Amniotic stem cell (primary cell): ENCODE measurements at regions not wholly inside any gene's neighbourhood (a gene's known extent, or its start where the extent isn't known, plus 50 kb on each side); places are given as distances from the start of the nearest gene placed in this dataset.
"Not testable (repeated sequence)": the region's sequence is repeated elsewhere in the genome, so short reads cannot be mapped to it uniquely, and the experiment has no call there.

Experiments used
- DNase-seq: peaks from one replicate; lab custom pipeline; 2025; lab: John Stamatoyannopoulos, UW

GRCh38 chr14:48260394-48261295, 585.2 kb upstream of the MDGA2 start:
- not testable (repeated sequence) for DNase-seq

DNA sequence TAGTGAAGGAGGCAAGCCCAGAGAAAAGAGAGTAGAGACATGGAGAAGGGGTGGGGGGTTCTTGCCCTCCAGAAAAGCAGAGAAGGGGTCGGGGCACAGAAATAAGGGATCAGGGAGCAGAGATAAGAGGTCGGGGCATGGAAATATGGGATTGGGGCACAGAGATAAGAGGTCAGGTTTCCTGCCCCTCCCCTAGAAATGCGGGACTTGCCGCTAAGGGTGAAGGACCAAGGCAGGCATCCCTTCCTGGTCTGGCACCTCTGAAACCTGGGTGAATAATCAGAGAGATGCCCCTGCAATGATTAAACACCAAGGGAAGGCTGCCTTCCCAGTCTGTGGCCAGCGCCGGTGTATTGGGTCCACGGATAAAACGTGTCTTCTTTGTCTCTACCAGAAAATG, 584.5 kb upstream of the MDGA2 start:
- DNase-seq = not testable (repeated sequence)

DNA sequence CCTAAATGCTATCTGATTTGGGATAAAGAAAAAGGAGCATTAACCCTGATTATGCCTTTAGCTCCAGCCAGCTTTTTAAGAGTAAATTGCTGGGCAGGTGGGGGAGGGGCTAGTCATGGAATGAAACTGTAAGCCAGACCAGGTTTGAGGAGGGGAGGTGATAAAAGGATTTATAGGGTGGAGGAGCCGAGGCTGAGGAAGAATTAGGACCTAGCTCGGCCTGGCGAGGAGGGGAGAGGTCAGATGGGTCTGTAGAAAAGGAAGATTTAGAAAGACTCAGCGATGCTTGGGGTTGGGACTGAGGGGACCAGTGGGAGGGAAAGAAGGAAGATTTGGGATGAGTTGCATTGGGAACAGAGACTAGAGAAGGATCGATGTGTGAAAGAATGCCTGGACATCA, 583.8 kb upstream of the MDGA2 start:
- not testable (repeated sequence) for DNase-seq

- not testable (repeated sequence) for DNase-seq
Measured at GRCh38 chr14:48258703-48259102, 583.3 kb upstream of the MDGA2 start.

- no peak for DNase-seq
Measured at GRCh38 chr14:48253020-48253419, 577.6 kb upstream of the MDGA2 start.

DNA sequence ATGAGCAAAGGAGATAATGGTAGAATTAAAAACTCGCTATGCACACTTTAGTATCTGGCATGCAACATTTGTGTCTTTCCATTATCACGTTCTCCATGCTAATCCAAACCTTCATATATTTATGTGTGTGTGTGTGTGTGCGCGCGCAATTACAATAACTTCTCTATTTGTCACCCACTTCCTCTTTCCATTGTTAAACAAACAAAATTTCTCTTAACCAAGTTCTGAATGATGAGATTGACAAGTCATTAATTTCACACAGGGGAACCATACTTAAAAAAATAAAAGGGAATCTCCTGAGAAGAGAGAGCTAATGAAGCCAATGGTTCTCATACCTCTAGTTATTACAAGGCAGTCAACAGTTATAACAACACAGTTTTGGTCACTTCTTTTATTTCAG, 575.9 kb upstream of the MDGA2 start:
- DNase-seq = no peak

DNA sequence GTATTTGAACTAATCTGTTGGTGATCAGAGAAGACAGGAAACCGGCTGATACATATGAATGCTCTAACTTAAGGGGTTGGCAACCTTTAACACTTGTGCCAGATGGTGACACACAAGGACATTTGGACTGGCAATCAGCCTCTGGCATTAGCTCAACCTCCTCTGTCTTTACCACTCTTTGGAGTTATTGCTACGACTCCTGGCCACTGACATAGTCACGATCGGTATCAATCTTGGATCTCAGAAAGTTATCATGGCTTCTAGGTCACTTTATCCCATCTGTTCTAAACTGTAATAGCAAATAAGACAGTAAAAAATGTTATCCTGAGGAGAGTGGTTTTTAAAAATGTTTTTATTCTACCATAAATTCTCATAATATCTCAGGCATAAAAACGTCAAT, 575.2 kb upstream of the MDGA2 start:
- DNase-seq = no peak

DNA sequence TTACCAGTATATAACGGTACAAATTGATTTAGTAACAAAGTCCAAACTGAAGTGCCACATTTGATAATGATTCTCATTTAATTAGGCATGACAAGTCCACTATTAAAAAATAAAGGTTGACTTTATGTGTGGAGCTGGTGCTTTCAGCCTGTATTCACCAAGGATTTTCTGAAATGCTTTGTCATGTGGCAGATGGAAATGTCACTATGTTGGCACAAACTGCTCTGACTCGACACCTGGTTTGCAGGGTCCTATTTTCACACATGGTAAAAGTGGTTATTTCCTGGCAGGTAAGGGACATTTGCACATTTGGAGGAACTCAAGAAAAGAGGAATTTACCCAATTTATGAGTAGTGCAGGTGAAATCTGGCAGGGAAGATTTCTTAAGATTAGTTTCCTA, 572.6 kb upstream of the MDGA2 start:
- no peak for DNase-seq

DNA sequence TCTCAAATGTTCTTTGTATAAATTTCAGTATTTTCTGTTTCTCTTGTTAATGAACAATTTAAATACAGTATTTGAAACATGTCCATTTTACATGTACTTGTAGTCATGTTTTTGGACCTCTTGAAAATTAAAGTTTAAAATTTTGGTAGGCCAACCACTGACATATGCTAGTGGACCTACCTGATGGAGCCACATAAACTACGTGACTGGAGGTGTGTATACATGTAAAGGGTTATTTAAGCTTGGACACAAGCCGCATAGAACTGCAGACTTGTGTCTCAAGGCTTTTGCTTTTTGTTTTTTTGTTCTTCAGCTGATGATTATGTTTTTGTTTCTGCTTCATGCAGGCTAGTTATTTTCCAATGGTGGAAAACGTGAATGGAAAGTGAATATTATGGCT, 568.5 kb upstream of the MDGA2 start:
- no peak for DNase-seq

GRCh38 chr14:48229091-48229490, 553.7 kb upstream of the MDGA2 start:
- no peak for DNase-seq

GRCh38 chr14:48193893-48194292, 518.5 kb upstream of the MDGA2 start:
- no peak for DNase-seq

DNA sequence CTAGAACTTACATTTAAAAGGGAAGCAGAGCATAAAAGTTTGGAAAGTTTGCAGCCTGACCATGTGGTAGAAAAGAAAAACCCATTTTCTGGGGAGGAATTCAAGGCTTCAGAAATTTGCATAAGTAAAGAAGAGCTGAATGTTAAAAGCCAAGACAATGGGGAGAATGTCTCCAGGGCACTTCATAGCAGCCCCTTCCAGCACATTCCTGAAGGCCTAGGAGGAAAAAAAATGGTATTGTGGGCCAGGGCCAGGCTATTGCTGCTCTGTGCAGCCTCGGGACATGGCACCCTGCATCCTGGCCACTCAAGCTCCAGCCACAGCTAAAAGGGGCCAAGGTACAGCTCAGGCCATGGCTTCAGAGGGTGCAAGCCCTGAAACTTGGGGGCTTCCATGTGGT, 474.2 kb upstream of the MDGA2 start:
- not testable (repeated sequence) for DNase-seq

GRCh38 chr14:48140804-48141203, 465.4 kb upstream of the MDGA2 start:
- no peak for DNase-seq

GRCh38 chr14:48129472-48129871, 454.1 kb upstream of the MDGA2 start:
- no peak for DNase-seq

GRCh38 chr14:48127674-48128073, 452.3 kb upstream of the MDGA2 start:
- DNase-seq = no peak

DNA sequence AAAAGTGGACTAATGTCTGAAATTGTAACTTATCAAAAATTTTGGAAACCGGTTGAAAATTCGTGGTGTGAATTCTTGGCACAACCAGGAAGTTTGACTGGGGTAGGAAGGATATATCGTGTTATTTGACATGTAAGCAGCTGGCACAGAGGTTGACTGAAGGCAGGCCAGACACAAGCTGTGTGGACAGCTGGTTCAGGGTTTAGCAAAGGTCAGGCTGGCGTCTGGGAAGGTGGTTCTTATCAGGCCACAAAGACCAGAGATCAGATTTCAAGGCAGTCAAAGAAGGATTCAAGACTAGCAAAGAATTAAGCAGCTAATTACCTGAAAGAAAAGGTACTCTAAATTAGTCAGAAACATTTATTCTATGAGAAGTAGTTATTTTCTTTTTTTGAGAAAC, 450.2 kb upstream of the MDGA2 start:
- no peak for DNase-seq

- DNase-seq = no peak
Measured at GRCh38 chr14:48113713-48114112, 438.3 kb upstream of the MDGA2 start.

DNA sequence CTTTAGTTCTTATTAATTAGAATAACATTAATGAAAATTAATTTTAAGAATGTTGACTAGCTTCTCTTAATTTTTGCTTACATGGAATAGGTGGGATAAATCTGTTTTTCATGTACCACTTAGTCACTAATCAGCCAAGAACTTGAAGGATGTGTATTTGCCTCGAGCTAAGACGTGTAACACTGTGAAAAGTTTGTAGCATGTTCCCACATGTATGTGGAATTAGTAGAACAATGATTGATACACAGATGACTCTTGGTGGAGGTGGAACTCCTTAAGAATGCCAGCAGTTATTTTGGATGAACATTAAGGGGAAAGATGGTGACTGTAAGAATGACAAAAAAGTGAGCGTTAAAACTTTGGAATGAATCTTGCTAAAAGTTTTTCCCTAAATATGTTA, 435.7 kb upstream of the MDGA2 start:
- no peak for DNase-seq

- DNase-seq = no peak
Measured at GRCh38 chr14:48107646-48108045, 432.2 kb upstream of the MDGA2 start.

DNA sequence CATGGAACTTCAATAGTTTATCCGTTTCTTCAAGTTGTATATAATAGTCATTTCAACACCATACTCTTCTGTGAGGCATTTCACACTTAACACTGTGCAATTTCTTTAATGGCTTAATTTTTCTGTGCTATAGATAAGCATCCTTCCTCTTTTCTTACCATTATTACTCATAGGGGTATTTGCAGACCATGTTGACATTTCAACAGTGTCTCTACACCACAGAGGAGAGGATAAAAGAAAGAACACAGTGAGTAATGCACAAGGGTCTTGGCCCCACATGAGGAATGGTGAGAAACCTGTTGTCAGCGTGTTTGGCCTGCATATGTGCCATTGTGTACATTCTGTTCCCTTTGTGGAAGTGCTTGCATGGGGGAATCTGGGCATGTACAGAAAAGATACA, 421.5 kb upstream of the MDGA2 start:
- DNase-seq = no peak

- no peak for DNase-seq
Measured at GRCh38 chr14:48086516-48086915, 411.1 kb upstream of the MDGA2 start.

DNA sequence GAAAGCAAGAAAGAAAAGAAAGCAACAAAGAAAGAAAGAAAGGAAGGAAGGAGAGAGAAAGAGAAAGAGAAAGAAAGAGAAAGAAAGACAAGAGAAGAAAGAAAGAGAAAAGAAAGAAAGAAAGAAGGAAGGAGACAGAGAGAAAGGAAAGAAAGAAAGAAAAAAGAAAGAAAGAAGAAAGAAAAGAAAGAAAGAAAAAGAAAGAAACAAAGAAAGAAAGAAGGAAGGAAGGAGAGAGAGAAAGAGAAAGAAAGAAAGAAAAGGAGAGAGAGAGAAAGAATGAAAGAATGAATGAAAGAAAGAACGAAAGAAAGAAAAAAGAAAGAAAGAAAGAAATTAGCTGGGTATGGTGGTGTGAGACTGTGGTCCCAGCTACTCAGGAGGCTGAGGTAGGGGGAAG, 400.1 kb upstream of the MDGA2 start:
- no peak for DNase-seq

DNA sequence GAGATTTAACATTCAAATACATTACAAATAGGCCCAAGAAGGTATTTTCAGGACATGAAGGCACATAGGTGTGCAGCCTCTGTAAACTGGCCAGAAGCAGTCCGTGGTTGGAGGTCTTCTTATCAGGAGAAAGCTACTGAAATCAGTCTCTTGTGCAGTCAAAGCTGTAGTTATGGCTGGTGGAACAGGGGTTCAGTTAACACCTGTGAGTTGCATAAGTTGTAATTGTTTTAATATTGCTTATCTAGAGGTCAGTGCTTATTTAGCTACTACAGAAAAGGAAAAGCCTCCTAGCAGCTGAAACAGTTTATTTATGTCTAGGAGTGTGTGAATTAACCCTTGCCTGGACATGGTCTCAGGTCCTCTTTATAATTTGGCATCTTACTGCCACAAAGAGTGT, 377.6 kb upstream of the MDGA2 start:
- no peak for DNase-seq

GRCh38 chr14:48035836-48036235, 360.4 kb upstream of the MDGA2 start:
- no peak for DNase-seq
